Activated CD4-positive, alpha-beta T cell treated with anti-CD3 and anti-CD28 coated beads for 36 hours (primary cell): ENCODE measurements at regions not wholly inside any gene's neighbourhood (a gene's known extent, or its start where the extent isn't known, plus 50 kb on each side); places are given as distances from the start of the nearest gene placed in this dataset.

Experiments used
- ATAC-seq: fragments of 200-7000 bp; cut with Tn5 transposase; one replicate; pipeline ENCODE4 v1.10.0; 2021; ENCODE audit warnings: mild to moderate bottlenecking, moderate library complexity
- CTCF ChIA-PET: fragments of 350-600 bp; sonication (Branson Sonifier 250); formaldehyde crosslinking; loops from one replicate; lab custom pipeline; 2021; ENCODE audit warnings: antibody characterized with exemption; lab: Charles Lee
- POLR2A ChIA-PET: fragments of 350-600 bp; sonication (Branson Sonifier 250); formaldehyde crosslinking; loops from one replicate; lab custom pipeline; 2021; ENCODE audit warnings: antibody characterized with exemption, inconsistent platforms; lab: Charles Lee
- DNase-seq: peaks from one replicate; pipeline ENCODE4 v3.0.0-alpha.2; 2020
- H3K27ac Mint-ChIP-seq: one replicate; pipeline ENCODE4 v1.8.0; 2021; ENCODE audit warnings: mixed read lengths
- H3K27me3 Mint-ChIP-seq: one replicate; pipeline ENCODE4 v1.8.0; 2021; ENCODE audit warnings: mixed read lengths
- H3K36me3 Mint-ChIP-seq: one replicate; pipeline ENCODE4 v1.8.0; 2021; ENCODE audit warnings: low read depth, mixed read lengths
- H3K4me1 Mint-ChIP-seq: one replicate; pipeline ENCODE4 v1.8.0; 2021; ENCODE audit warnings: mixed read lengths
- H3K4me3 Mint-ChIP-seq: one replicate; pipeline ENCODE4 v1.8.0; 2021; ENCODE audit warnings: mild to moderate bottlenecking, moderate library complexity, mixed read lengths
- H3K9me3 Mint-ChIP-seq: one replicate; pipeline ENCODE4 v1.8.0; 2021; ENCODE audit warnings: low read depth, mixed read lengths
- intact Hi-C, 2 experiments: fragments of 100-400 bp; cut with DNase I in 1 of 2; cut with micrococcal nuclease in 1 of 2; formaldehyde crosslinking; loops; one replicate each; pipeline versions ENCODE4 v1.14.2 to v1.15.1; 2022 to 2024; cut with DNase I, micrococcal nuclease

DNA sequence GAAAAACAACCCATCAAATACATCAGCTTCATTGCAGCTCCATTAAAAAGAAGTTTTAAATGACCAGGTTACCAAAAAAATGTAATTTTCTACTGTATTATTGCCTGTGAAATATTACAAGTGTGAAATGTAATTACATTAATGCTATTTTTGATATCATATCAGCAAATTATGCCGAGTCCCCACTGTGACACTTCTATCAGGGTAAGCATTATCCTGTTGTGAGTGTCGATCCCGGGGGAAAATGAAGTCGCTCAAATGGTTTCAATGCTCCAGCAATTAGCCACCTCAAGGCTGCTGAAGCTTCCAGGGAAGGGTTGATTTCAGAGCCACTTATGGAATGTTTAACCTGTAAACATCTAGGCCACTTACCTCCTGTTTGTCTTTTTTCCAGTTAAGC, 70.4 kb downstream of the RCN1 start:
- Mint-ChIP-seq H3K4me1 (no peaks in the 10 kb centered on the region), H3K4me3 (no peak overlapping the region), H3K27ac (no peak overlapping the region), H3K27me3 (peaks cover 9% of the 10 kb centered on the region), H3K36me3 (no peaks in the 10 kb centered on the region), H3K9me3 (peaks cover 3% of the 10 kb centered on the region)
- POLR2A ChIA-PET = no interaction called here
- DNase-seq = no peak
- CTCF ChIA-PET = interaction anchor here (0.8 to 4.8 kb wide), 4 partner anchors 10 to 759 kb away, joined by 3 to 30 read pairs (median 3); no protein-coding TSS in a partner anchor
- no peak for ATAC-seq
- intact Hi-C loops = no loop called here

DNA sequence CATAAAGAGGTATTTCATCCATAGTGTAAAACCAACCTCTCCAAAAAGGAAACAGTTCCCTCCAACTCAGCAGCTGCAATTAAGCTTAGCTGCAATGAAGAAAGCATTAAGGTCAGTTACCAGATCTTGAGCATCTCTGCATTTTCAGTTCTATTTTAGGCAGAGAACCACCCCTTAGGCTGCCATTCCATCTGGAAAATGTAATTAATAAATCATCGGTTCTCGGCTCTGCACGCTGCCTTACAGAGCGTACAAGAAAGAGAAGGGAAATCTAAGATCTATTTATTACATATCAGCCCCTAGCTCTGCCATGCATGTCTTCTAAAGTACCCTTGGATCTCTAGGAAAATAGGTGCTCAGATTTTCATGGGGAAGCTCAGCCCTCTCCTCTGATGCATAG, 71.5 kb downstream of the RCN1 start:
- ChIA-PET POLR2A (interaction anchor here (0.7 kb wide), 1 partner anchor 26 kb away, joined by 5 read pairs; no protein-coding TSS in a partner anchor), CTCF (interaction anchor here (1.0 to 4.8 kb wide), 5 partner anchors 9 to 760 kb away, joined by 3 to 30 read pairs (median 3); no protein-coding TSS in a partner anchor)
- Mint-ChIP-seq H3K27ac (no peak overlapping the region), H3K36me3 (no peaks in the 10 kb centered on the region), H3K4me3 (no peak overlapping the region), H3K27me3 (peaks cover 9% of the 10 kb centered on the region), H3K9me3 (no peaks in the 10 kb centered on the region), H3K4me1 (no peaks in the 10 kb centered on the region)
- DNase-seq (no peak), ATAC-seq (no peak)
- intact Hi-C loops = no loop called here

DNA sequence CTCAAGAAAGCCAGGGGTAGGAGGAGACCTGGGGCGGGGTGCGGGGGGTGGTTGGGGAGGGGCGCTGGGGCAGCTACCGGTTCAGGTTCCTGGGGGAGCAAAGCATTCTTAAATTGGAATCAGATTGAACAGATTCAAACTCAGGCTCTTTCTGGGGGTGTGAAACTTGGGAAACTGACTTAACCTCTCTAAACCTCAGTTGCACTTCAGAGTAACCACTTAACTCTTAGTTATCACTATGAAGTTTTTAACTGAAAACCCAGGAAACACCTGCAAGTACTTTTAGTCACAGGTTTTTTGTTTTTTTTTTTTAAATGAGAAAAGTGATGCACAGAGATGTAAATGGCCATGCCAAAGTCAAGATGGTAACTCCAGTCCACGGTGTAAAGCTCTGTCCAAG, 72.0 kb downstream of the RCN1 start:
- Mint-ChIP-seq H3K27ac (no peak overlapping the region), H3K9me3 (no peaks in the 10 kb centered on the region), H3K27me3 (peaks cover 8% of the 10 kb centered on the region), H3K4me3 (no peak overlapping the region), H3K36me3 (no peaks in the 10 kb centered on the region), H3K4me1 (no peaks in the 10 kb centered on the region)
- DNase-seq (no peak), ATAC-seq (no peak)
- POLR2A ChIA-PET = interaction anchor here (0.7 kb wide), 1 partner anchor 27 kb away, joined by 5 read pairs; no protein-coding TSS in a partner anchor
- intact Hi-C loops = no loop called here
- CTCF ChIA-PET = interaction anchor here (1.2 to 4.8 kb wide), 3 partner anchors 14 to 110 kb away, joined by 3 to 30 read pairs (median 10); no protein-coding TSS in a partner anchor

DNA sequence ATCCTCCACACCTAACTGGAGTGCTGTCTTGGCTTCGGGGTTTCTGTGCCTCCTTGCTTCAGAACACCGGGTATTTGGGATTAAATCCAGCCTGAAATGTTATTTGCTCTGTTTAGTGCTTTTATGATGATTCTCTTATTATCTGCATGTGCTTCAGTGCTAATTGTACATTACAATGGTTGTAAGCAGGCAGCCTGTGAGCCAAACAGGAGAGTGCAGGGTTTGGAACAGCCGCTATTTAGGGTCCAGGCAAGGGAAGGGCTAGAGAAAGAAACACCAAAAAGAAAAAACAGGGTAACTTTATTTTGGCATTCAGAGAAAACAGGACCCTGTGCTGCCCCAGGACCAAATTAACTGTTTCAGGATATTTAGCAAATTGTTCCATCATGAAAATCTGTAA, 72.7 kb downstream of the RCN1 start:
- CTCF ChIA-PET = interaction anchor here (0.6 kb wide), 1 partner anchor 19 kb away, joined by 4 read pairs; no protein-coding TSS in a partner anchor
- intact Hi-C loops = no loop called here
- Mint-ChIP-seq H3K9me3 (no peaks in the 10 kb centered on the region), H3K4me3 (no peak overlapping the region), H3K27me3 (peaks cover 7% of the 10 kb centered on the region), H3K4me1 (peaks cover 2% of the 10 kb centered on the region), H3K36me3 (no peaks in the 10 kb centered on the region), H3K27ac (no peak overlapping the region)
- POLR2A ChIA-PET = no interaction called here
- DNase-seq = no peak
- no peak for ATAC-seq

DNA sequence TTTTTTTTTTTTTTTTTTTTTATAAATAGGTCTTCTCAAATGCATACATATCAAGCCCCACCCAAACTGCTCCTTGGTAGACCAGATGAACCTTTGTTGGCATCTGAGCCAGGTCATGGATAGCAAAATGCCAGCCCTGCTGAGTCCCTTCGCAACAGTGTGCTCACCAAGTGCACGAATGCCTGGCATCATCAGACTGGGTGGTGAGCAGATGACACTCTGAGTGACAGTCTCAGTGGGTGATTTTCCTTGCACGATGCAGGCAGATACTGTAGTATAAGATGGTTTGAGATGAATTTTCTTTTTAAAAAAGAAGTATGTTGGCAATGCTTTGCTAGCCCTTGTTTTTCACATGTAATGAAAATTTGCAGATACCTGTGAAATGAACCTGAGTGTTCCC, 74.0 kb downstream of the RCN1 start:
- intact Hi-C loops = no loop called here
- Mint-ChIP-seq H3K9me3 (no peaks in the 10 kb centered on the region), H3K27ac (no peak overlapping the region), H3K4me3 (no peak overlapping the region), H3K4me1 (peaks cover 11% of the 10 kb centered on the region), H3K36me3 (no peaks in the 10 kb centered on the region), H3K27me3 (no peaks in the 10 kb centered on the region)
- no peak for DNase-seq
- POLR2A ChIA-PET = no interaction called here
- no peak for ATAC-seq
- CTCF ChIA-PET = interaction anchor here (0.6 to 1.0 kb wide), 3 partner anchors 11 to 134 kb away, joined by 3 to 4 read pairs (median 3); no protein-coding TSS in a partner anchor

DNA sequence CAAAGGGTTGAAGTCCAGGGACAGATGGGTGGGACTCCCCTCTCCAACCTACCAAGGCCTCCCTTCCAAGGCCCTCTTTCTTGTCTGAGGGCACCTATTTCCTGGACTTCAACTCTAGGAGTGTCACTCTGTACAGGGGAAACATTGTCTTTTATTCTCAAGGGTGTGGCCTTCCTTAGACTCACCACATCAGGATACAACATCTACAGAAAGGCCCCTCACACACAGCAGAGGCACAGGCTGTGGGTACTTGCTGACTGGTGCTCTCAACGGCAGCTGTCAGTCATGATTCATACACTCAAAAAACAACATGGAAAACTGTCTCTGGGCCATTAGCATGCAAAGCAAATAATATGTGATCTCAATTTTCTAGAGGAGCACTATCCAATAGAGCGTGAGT, 78.0 kb downstream of the RCN1 start:
- ChIA-PET CTCF (interaction anchor here (0.6 kb wide), 1 partner anchor 717 kb away, joined by 3 read pairs; no protein-coding TSS in a partner anchor), POLR2A (no interaction called here)
- peaks cover 14% of the 10 kb centered on the region for H3K4me1 Mint-ChIP-seq
- H3K4me3 Mint-ChIP-seq = no peak overlapping the region
- DNase-seq (no peak), ATAC-seq (no peak)
- H3K36me3 Mint-ChIP-seq = no peaks in the 10 kb centered on the region
- intact Hi-C loops = no loop called here
- peaks cover 2% of the 10 kb centered on the region for H3K27me3 Mint-ChIP-seq
- no peaks in the 10 kb centered on the region for H3K9me3 Mint-ChIP-seq
- H3K27ac Mint-ChIP-seq = no peak overlapping the region

DNA sequence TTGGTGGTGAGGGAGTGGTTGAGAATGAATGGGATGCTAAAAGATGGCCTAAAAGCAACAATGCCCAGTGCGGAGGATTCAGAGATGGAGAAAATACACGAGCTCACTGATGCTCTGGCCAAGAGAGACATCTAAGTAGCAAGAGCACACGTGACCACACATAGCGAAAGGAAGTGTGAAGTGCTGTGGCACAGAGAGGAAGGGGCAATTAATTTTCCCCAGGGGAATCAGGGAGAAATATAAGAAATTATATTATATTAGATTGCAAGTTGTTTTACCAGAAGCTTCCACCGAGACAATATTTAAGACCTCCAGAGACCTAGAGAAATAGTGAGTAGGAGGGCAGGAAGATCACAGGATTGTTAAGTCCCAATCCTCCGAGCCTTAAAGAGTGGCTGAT, 80.6 kb downstream of the RCN1 start:
- no peak overlapping the region for H3K27ac Mint-ChIP-seq
- H3K9me3 Mint-ChIP-seq = no peaks in the 10 kb centered on the region
- peaks cover 2% of the 10 kb centered on the region for H3K27me3 Mint-ChIP-seq
- H3K4me1 Mint-ChIP-seq = peaks cover 14% of the 10 kb centered on the region
- POLR2A ChIA-PET = no interaction called here
- DNase-seq (no peak), ATAC-seq (no peak)
- no peaks in the 10 kb centered on the region for H3K36me3 Mint-ChIP-seq
- intact Hi-C loops = loop anchor here in 1 of 2 experiments (10.0 kb wide), 1 partner anchor 927 kb away; no protein-coding TSS in a partner anchor
- CTCF ChIA-PET = interaction anchor here (0.6 to 3.8 kb wide), 3 partner anchors 9 to 325 kb away, joined by 3 to 36 read pairs (median 3); no protein-coding TSS in a partner anchor
- no peak overlapping the region for H3K4me3 Mint-ChIP-seq

DNA sequence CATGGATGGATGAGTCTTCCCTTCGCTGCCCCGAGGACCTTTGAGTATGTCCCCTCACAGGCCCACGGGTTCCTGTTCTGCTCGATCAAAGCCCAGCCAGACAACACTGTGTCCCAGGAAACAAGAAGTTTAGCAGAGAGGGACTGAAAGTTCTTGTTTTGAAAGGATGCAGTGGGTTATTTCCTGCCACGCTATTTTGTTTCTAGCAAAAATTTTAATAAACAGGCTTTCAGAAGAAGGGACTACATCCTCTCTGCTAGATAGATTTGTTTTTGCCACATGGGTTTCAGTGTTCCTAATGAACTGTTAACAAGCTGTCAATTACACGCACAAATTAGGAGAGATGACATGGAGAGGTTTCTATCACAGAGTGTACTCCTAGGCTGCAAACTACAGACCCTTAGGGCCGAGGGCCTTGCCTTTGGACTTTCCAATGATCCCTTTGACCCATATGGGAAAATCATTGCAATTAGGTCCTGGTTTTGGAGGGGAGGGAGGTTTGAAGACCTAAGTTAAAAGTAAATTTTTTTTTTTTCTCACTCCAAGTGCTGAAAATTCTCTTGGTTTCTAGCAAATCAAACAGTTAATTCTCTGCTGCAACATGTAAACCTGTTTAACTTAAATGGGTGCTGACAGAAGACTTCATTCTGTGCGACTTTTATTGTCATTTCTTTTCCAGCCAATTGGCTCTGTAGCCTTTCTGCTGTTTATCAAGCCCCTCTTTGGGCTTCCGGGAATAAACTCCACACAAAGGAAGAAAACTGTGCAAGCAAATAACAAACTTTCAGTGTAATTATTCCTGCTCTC, 81.4 kb downstream of the RCN1 start:
- ChIA-PET CTCF (interaction anchor here (1.1 to 3.8 kb wide), 2 partner anchors 10 to 120 kb away, joined by 3 to 36 read pairs; no protein-coding TSS in a partner anchor), POLR2A (no interaction called here)
- no peak for DNase-seq
- Mint-ChIP-seq H3K27ac (no peak overlapping the region), H3K9me3 (no peaks in the 10 kb centered on the region), H3K4me1 (peaks cover 14% of the 10 kb centered on the region), H3K4me3 (no peak overlapping the region), H3K27me3 (peaks cover 2% of the 10 kb centered on the region), H3K36me3 (no peaks in the 10 kb centered on the region)
- no peak for ATAC-seq
- intact Hi-C loops = loop anchor here in 1 of 2 experiments (10.0 kb wide), 1 partner anchor 927 kb away; no protein-coding TSS in a partner anchor

DNA sequence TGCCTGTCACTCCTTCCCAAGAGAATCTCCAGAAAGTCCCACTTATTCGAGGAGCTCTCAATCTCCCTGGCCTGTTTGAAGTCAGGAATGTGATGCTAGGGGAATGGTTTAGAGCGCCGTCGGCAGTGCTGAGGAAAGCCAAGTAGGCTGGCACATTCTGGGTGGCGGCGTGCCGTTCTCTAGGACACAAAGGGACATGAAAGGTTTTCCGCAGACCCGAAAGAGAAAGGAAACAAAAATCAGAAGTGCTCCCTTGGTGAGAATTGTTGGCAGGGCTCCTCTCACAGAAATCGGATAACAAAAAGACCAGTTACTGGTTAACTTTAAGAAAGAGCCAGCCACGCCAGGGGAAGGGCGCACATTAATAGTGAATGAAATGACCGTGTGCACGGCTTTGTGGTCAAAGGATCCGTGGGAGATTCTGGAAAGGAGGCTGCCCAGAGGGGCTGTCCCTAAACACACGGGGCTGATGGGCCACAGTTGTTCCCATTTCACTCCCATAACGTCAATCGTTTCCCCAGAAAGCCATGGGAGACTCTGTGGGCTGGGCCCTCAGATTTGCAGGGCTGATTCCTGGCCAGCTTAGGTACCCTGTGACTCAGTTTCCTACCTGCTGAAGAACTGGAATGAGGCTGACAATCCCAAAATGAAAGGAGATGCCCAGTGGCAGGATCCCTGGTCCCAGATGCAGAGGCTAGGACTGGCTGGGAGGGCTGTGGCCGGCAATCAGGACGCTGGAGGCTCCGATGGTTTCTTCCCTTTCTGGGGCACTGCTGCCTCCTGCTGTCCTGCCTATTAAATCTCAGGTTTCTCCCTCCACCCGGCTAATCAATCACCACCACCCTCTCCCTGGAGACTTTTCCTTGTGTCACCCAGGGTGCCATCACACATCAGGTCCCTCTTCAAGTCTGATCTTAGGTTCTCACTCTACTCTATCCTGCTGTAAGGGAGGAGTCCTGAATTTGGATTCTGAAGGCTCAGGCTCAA, 82.3 kb downstream of the RCN1 start:
- ATAC-seq (peak; percentile 33), DNase-seq (peak; percentile 57)
- ChIA-PET POLR2A (no interaction called here), CTCF (interaction anchor here (0.7 to 3.8 kb wide), 2 partner anchors 12 to 120 kb away, joined by 3 to 36 read pairs; no protein-coding TSS in a partner anchor)
- H3K4me1 Mint-ChIP-seq = peaks cover 14% of the 10 kb centered on the region
- peaks cover 5% of the 10 kb centered on the region for H3K27me3 Mint-ChIP-seq
- H3K4me3 Mint-ChIP-seq = no peak overlapping the region
- H3K27ac Mint-ChIP-seq = no peak overlapping the region
- H3K36me3 Mint-ChIP-seq = no peaks in the 10 kb centered on the region
- intact Hi-C loops = loop anchor here in 1 of 2 experiments (10.0 kb wide), 1 partner anchor 928 kb away; no protein-coding TSS in a partner anchor
- H3K9me3 Mint-ChIP-seq = no peaks in the 10 kb centered on the region

DNA sequence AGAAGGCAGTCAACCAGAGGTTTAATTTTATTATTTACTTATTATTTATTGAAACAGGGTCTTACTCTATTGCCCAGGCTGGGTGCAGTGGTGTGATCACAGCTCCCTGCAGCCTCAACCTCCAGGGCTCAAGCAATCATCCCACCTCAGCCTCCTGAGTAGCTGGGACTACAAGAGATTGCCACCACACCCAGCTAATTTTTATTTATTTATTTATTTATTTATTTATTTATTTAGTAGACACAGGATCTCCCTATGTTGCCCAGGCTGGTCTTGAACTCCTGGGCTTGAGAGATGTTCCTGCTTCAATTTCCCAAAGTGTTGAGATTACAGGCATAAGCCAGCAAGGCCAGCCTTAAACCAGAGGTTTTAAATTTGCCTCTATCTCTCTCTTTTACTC, 83.1 kb downstream of the RCN1 start:
- DNase-seq (no peak), ATAC-seq (no peak)
- peaks cover 8% of the 10 kb centered on the region for H3K4me1 Mint-ChIP-seq
- no peak overlapping the region for H3K4me3 Mint-ChIP-seq
- no peak overlapping the region for H3K27ac Mint-ChIP-seq
- H3K27me3 Mint-ChIP-seq = peaks cover 5% of the 10 kb centered on the region
- ChIA-PET CTCF (interaction anchor here (0.7 to 3.8 kb wide), 2 partner anchors 13 to 121 kb away, joined by 3 to 36 read pairs; no protein-coding TSS in a partner anchor), POLR2A (no interaction called here)
- no peaks in the 10 kb centered on the region for H3K9me3 Mint-ChIP-seq
- intact Hi-C loops = loop anchor here in 1 of 2 experiments (10.0 kb wide), 1 partner anchor 929 kb away; no protein-coding TSS in a partner anchor
- H3K36me3 Mint-ChIP-seq = no peaks in the 10 kb centered on the region
